NCI-H2227 (cell line): ENCODE measurements at regions not wholly inside any gene's neighbourhood (a gene's known extent, or its start where the extent isn't known, plus 50 kb on each side); places are given as distances from the start of the nearest gene placed in this dataset.

Experiments
- DNase-seq: peaks from one replicate; lab custom pipeline; 2025; ENCODE audit not compliant: unreplicated experiment; lab: John Stamatoyannopoulos, UW

DNA sequence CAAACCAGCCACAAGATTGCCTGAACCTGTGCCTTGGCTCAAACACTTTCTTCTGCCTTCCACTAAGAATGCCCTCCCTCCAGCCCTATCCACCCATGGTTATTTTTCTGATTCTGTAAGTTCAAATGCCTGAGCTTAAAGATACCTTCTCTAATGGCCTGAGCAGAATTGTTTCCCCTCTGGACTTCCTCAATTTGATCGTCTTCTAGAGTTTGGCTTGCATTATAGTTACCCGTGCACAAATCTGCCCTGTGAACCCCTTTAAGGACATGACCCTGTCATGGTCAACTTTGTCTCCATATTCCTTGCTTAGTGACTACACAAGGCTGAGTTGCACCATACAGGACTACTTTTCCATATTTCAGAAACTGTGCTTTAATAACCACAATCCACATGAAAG, 481.0 kb downstream of the FOXO1 start:
- DNase-seq: no peak

- DNase-seq: no peak
Observed at GRCh38 chr13:40186041-40186440, 480.4 kb downstream of the FOXO1 start.

GRCh38 chr13:40186626-40187323, 479.7 kb downstream of the FOXO1 start:
- DNase-seq: no peak

DNA sequence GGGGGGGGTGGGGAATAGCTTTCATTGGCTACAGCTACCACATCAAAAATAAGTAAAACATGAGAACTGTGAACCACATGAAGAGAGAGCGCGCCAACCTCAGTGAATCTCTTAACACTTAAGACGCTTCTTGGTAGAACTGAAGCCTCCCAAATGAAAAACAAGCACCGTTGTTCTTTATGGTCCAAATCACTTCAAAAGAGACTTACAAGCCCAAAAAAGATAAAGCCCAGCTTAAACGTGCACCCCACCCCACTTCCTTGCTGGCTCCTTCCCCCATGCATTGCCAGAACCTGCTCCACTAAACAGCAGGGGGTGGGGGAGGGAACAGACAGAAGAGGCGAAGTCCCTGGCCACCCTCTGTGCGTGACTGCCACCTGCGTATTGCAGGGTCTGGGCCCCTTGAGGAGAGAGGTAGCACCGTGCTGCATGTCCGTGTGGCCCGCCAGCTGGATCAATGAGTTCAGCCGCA, 479.1 kb downstream of the FOXO1 start:
- DNase-seq: no peak

DNA sequence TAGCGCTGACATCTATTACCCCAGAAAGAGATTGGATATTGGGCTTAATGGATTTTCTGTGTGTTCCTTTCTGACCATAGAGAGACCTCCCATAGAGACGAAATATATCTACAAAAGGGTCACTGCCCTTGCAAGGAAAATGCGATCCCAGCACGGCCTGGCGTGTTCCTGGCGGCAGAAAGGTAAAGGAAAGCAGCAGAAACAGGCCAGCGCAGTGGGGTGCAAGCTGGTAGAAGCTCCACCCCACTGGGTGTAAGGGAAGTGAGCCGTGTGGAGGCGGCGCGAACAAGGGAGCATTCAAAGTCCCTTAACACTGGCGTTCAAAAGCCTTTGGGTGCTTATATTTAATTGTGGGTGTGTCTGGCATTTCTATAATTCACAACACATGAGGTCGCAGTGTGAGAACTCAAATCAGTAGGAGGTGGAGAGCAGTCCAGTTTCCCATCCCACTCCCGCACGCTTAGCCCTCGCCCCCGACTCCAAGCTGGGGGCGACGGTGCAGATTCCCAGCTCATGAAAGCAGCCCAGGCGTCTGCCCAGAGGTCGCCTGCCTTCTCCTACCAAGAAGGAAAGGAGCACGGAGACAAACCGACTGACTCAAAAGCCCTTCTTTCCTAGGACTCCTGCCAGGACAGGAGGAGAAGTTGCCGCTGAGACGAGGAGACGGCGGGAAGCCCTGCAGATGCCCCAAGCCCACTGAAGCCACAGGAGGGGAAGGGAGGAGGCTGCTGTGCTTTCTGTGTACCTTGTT, 478.4 kb downstream of the FOXO1 start:
- DNase-seq: no peak

- no peak for DNase-seq
Observed at GRCh38 chr13:40189426-40189825, 477.0 kb downstream of the FOXO1 start.

GRCh38 chr13:40189898-40190630, 476.4 kb downstream of the FOXO1 start:
- DNase-seq: no peak

DNA sequence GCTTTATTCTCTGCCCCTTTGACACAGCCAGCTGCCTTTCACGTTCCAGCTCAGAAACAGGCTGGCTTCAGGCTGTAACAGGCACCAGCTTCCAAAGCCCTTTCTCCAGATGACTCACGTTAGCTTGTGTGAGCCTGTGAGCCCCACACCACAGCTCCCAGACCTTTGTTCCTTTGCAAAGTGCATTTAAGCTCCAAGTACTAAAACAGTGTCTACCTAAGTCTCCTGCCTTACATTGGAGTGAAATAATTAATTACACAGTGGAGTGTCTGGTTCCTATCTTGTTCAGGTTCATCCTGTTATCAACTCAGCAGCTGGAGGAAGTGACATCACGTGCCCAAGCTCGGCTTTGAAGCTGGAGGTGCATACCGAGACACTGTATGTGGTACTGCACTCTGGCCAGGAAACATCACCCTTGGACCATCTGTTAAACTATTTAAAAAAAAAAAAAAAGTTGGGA, 475.8 kb downstream of the FOXO1 start:
- DNase-seq: no peak

DNA sequence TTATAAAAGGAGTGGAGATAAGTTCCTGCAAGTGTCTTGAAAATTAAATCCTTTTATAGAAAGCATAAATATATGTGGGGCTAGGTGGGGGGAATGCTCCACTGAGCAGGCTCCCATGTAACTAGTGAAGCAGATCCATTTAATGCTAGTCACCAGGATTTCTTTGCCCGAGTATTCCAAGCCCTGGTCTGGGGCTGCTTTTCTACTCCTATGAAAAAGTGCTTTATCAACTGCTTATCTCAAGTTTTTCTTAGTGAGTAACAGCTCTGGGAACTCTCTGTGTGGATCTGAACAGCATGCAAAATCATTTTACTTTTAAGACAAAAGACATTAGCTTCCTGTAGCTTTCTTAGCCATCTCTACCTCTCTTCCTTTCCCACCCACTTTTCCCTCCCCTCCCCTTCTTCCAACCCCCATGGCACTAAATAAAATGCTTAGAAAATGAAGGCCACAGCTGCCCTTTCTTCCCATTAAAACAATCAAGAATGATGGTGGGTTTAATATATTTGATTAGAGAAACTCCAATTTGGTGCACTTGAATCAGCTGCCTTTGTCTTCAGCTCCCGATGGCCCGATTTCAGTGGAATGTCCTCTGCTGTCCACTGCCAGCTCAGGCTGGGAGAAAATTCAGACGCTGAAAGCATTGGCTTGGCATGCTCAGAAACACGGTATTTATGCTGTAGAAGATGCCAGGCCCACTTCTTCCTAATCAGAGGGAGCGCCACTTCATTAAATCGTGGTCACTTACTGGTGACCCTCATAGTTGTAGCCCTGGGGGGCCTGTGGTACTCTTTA, 475.1 kb downstream of the FOXO1 start:
- DNase-seq: no peak

DNA sequence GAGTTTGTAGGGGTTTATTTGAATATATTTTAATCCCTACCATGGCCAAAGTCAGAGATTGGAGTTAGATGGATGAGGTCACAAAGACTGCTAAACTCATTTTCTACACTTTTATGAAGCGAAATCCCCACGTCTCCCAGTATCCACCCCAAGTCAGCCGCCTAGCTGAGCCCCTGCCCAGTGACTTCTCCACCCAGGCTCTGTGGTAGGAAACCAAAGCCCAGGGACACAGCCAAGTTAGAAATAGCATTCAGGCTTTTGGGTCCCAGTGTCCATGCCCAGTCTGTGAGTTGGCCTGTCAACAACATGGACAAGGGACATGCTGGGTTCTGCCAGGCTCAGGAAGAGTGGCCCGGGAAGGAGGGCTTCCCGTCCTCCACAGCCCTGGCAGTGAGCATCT, 474.0 kb downstream of the FOXO1 start:
- DNase-seq: no peak

GRCh38 chr13:40192858-40193257, 473.6 kb downstream of the FOXO1 start:
- no peak for DNase-seq

- no peak for DNase-seq
Observed at GRCh38 chr13:40193286-40194223, 472.9 kb downstream of the FOXO1 start.

DNA sequence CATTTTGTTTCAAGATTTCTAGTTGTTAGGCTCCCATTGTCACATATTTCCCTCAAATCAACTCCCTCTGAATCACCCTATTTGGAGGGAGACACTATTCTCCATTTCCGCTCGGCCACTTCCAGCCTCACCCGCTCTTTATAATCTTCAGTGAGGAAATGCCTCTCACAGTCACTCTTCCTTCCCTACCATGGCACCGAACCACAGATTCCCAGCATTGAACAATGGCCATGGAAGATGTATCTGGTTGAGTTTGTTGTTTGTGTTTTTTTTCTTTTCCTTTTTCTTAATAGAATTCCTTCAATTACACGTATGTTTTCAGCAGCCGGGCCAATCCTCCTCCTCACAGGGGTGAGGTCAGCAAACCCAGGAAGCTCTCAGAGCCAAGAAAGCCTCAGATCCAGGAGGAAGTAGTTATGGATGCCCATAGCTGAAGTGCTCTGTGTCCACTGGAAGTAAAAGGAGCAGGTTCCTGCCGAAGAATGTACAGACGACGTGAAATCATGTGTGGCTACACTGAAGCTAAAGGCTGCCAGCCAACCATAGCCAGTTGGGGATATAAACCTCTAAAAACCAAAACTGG, 472.1 kb downstream of the FOXO1 start:
- DNase-seq: no peak

GRCh38 chr13:40197049-40197448, 469.4 kb downstream of the FOXO1 start:
- DNase-seq: no peak

- DNase-seq: no peak
Observed at GRCh38 chr13:40197936-40198595, 468.4 kb downstream of the FOXO1 start.

GRCh38 chr13:40200273-40200978, 466.0 kb downstream of the FOXO1 start:
- no peak for DNase-seq

DNA sequence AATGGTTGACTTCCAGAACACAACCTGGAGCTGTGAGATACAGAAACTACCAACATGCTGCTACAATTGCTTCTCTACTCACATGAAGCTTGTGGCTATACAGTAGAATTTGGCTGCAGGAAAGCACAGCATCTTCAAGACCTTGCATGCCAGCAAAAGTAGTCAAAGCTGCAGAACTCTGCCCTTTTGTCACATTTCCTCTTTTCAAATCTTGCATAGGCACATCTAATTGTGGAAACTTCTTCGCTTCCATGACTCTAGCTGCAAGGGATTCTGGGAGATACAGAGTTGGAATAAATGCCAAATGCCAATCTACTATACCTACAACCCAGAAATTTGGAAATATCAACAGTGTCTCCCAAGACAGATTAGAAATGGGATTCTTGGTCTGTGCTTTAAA, 462.2 kb downstream of the FOXO1 start:
- DNase-seq: no peak

DNA sequence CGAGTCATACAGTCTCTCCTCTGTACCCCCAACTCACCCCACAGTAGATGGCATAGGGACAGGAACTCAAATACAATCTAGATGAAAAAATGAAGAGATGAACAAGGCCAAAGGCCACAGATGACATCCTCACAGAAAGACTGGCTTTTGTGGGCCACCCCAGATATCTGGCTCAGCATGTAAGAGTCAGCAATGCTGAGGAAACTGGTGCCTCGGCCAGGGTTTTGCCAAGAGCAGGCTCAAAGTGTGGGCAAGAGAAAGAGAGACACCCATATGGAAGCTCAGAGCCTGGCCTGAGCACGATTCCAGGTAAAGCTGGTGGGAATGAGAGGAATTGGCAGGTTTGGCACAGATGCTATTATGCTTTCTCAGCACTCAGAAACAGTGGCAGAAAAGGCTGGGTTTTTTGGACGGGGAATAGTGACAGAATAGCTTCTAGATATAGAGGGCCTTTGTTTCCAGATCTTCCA, 460.6 kb downstream of the FOXO1 start:
- DNase-seq: no peak
